Colonic mucosa (tissue), 4 donors: ENCODE measurements at regions not wholly inside any gene's neighbourhood (a gene's known extent, or its start where the extent isn't known, plus 50 kb on each side); places are given as distances from the start of the nearest gene placed in this dataset.

ENCODE experiments used
- DNase-seq: peaks from one replicate; pipeline ENCODE4 v3.0.0-alpha.2; 2020
- H3K27ac ChIP-seq: fragments of 200-600 bp; one replicate; pipeline ENCODE4 v1.8.0; 2021
- H3K27me3 ChIP-seq: fragments of 200-600 bp; one replicate; pipeline ENCODE4 v1.8.0; 2021
- H3K36me3 ChIP-seq: fragments of 200-600 bp; one replicate; pipeline ENCODE4 v1.8.0; 2021
- H3K4me1 ChIP-seq: fragments of 200-600 bp; one replicate; pipeline ENCODE4 v1.8.0; 2021; ENCODE audit warnings: mild to moderate bottlenecking
- H3K4me3 ChIP-seq: fragments of 200-600 bp; one replicate; pipeline ENCODE4 v1.8.0; 2021
- H3K9ac ChIP-seq, 2 donors: one replicate each; pipeline ENCODE4 v1.7.0; 2013; ENCODE audit warnings: control low read depth in 2 of 2, low read depth in 2 of 2, low read length in 2 of 2
- H3K9me3 ChIP-seq: fragments of 200-600 bp; one replicate; pipeline ENCODE4 v1.8.0; 2021
- CTCF ChIP-seq: fragments of 200-600 bp; IDR thresholded peaks from one replicate; pipeline ENCODE4 v1.8.0; 2022; ENCODE audit warnings: antibody characterized with exemption, mild to moderate bottlenecking
- intact Hi-C: fragments of 100-400 bp; cut with DNase I; formaldehyde crosslinking; loops from one replicate; pipeline ENCODE4 v1.14.1; 2022
- donor health status: healthy.
- donor health status: DM: no; HTN: no; CAD: no.
- donor health status: DM: no; HTN: no; CAD: no.

GRCh38 chr1:47635111-47635510 is 197.3 kb downstream of the FOXD2 start:
- no peak overlapping the region for H3K9ac ChIP-seq
- H3K27ac ChIP-seq: no peak overlapping the region
- no peaks in the 10 kb centered on the region for H3K4me1 ChIP-seq
- no peak for TF ChIP-seq CTCF
- H3K27me3 ChIP-seq: no peaks in the 10 kb centered on the region
- H3K4me3 ChIP-seq: no peak overlapping the region
- intact Hi-C loops: no loop called here
- DNase-seq: no peak
- no peaks in the 10 kb centered on the region for H3K36me3 ChIP-seq
- H3K9me3 ChIP-seq: no peaks in the 10 kb centered on the region

- H3K4me3 ChIP-seq: no peak overlapping the region
- no peaks in the 10 kb centered on the region for H3K4me1 ChIP-seq
- DNase-seq: no peak
- no peak for TF ChIP-seq CTCF
- H3K9me3 ChIP-seq: no peaks in the 10 kb centered on the region
- H3K27me3 ChIP-seq: no peaks in the 10 kb centered on the region
- intact Hi-C loops: no loop called here
- no peaks in the 10 kb centered on the region for H3K36me3 ChIP-seq
- no peak overlapping the region for H3K27ac ChIP-seq
- H3K9ac ChIP-seq: no peak overlapping the region
These were observed 197.8 kb downstream of the FOXD2 start for GRCh38 chr1:47635597-47635996.

- Histone ChIP-seq H3K9me3 (no peaks in the 10 kb centered on the region), H3K27me3 (no peaks in the 10 kb centered on the region), H3K27ac (no peak overlapping the region), H3K4me1 (no peaks in the 10 kb centered on the region), H3K36me3 (no peaks in the 10 kb centered on the region), H3K9ac (no peak overlapping the region), H3K4me3 (no peak overlapping the region)
- TF ChIP-seq CTCF: no peak
- intact Hi-C loops: no loop called here
- DNase-seq: no peak
These were observed 199.4 kb downstream of the FOXD2 start for GRCh38 chr1:47637111-47637685.

GRCh38 chr1:47638240-47638639 is 200.4 kb downstream of the FOXD2 start:
- no peak overlapping the region for H3K9ac ChIP-seq
- intact Hi-C loops: no loop called here
- no peak overlapping the region for H3K27ac ChIP-seq
- DNase-seq: no peak
- H3K27me3 ChIP-seq: no peaks in the 10 kb centered on the region
- no peaks in the 10 kb centered on the region for H3K36me3 ChIP-seq
- no peak overlapping the region for H3K4me3 ChIP-seq
- TF ChIP-seq CTCF: no peak
- H3K9me3 ChIP-seq: no peaks in the 10 kb centered on the region
- no peaks in the 10 kb centered on the region for H3K4me1 ChIP-seq

GRCh38 chr1:47638713-47639112 is 200.9 kb downstream of the FOXD2 start:
- no peak for DNase-seq
- Histone ChIP-seq H3K36me3 (no peaks in the 10 kb centered on the region), H3K9ac (no peak overlapping the region), H3K4me1 (no peaks in the 10 kb centered on the region), H3K27ac (no peak overlapping the region), H3K4me3 (no peak overlapping the region), H3K9me3 (no peaks in the 10 kb centered on the region), H3K27me3 (no peaks in the 10 kb centered on the region)
- TF ChIP-seq CTCF: no peak
- intact Hi-C loops: no loop called here
